ENCODE measurements at regions not wholly inside any gene's neighbourhood (a gene's known extent, or its start where the extent isn't known, plus 50 kb on each side); places are given as distances from the start of the nearest gene placed in this dataset.

- DNase-seq (ENCODE audit: low read depth, low spot score): peak; percentile 43
Measured at GRCh38 chr6:6781172-6781872, 192.8 kb downstream of the LY86 start.

GRCh38 chr6:6781873-6782227, 193.3 kb downstream of the LY86 start:
- DNase-seq (ENCODE audit: low read depth, low spot score): no peak

DNA sequence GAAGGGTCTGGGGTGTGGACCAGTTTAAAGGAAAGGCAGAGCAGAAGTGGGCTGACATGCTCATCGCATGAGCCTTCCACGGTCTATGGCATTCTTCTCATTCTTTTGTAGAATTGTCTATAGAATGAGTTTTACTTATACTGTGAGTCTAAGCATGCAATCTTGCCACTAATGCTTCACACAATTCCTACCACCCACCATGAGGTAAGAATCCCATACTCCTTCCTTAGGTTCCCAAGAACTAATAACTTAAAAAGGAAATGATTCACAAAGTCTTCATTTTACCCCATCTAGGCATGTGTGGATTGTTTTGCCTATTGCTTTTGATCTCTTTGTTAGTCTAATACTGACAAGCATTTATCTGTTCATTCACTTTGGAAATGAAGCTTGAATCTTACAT, 195.2 kb downstream of the LY86 start:
- DNase-seq (ENCODE audit: low read depth, low spot score): no peak

GRCh38 chr6:6784514-6785162, 196.1 kb downstream of the LY86 start:
- no peak for DNase-seq (ENCODE audit: low read depth, low spot score)

GRCh38 chr6:6785163-6785521, 196.6 kb downstream of the LY86 start:
- DNase-seq (ENCODE audit: low read depth, low spot score): no peak

DNA sequence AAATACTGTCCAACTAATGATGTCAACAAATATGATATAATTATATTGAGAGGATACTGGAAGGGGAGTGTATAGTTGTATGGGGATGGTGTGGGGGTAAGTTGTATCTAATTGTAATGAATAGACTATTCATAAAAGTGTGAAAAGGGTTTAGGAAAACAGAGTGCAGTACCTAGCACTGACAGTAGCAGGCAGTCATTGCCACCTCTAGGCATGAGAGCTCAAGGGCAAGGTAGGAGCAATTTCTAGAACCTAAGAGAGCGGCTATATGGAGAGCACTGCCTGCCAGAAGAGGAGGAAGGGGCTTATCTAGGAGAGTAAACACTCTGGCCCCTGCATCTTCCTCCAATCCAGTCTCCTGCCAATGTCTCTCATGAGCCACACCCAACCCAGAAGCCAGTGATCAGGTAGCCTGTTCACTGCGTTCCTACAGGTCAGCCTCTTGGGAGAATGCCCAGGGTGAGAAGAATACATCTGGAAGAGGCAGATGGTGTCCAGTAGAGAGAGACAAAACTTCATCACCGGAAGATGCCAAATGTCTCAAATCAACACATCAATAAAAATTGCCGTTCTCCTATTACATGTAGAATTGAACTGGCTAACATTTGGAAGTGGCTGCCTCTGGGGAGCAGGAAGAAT, 200.0 kb downstream of the LY86 start:
- DNase-seq (ENCODE audit: low read depth, low spot score): no peak

DNA sequence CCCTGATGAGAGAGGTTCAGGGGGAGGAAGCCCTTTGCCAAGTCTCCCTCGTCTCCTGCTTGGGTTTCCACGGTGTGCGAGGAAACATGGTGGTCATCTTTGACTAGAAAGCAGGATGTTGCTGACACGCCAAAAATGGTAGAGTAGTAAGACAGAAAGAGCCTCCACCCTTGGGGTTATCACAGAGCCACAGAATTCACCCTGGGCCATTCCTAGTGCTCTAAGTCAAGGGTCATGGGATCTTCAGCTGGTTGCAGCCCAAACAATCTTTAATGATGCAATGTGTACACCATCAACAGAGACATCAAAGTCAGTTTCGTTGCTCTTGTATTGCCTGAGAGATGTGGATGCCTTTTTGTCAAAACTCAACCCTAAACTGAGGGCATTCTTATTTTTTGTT, 201.9 kb downstream of the LY86 start:
- no peak for DNase-seq (ENCODE audit: low read depth, low spot score)

- DNase-seq (ENCODE audit: low read depth, low spot score): no peak
Measured at GRCh38 chr6:6790891-6791290, 202.4 kb downstream of the LY86 start.

GRCh38 chr6:6793388-6794250, 205.1 kb downstream of the LY86 start:
- no peak for DNase-seq (ENCODE audit: low read depth, low spot score)

GRCh38 chr6:6795393-6795792, 206.9 kb downstream of the LY86 start:
- DNase-seq (ENCODE audit: low read depth, low spot score): no peak

- DNase-seq (ENCODE audit: low read depth, low spot score): no peak
Measured at GRCh38 chr6:6796818-6797217, 208.3 kb downstream of the LY86 start.

DNA sequence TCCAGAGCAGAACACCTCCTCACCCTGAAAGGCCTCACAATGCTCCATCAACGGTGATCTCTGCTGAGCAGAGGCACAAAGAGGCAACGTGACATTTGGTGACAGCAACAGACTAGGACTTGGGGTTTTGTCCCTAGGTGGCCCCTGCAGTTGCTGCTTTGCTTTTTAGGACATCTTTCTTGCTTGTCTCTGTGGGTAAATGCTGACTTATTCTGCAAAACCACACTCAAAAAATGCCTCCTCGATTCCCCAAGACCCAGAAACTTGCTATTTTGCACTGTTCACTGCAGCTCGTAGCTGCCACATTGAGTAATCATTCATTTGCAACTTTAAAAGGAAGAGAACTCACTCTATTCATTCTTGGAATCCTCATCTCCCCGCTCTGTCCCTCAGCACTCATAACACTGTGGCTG, 209.9 kb downstream of the LY86 start:
- no peak for DNase-seq (ENCODE audit: low read depth, low spot score)

GRCh38 chr6:6801005-6801335, 212.4 kb downstream of the LY86 start:
- no peak for DNase-seq (ENCODE audit: low read depth, low spot score)

- DNase-seq (ENCODE audit: low read depth, low spot score): no peak
Measured at GRCh38 chr6:6801635-6802218, 213.2 kb downstream of the LY86 start.

DNA sequence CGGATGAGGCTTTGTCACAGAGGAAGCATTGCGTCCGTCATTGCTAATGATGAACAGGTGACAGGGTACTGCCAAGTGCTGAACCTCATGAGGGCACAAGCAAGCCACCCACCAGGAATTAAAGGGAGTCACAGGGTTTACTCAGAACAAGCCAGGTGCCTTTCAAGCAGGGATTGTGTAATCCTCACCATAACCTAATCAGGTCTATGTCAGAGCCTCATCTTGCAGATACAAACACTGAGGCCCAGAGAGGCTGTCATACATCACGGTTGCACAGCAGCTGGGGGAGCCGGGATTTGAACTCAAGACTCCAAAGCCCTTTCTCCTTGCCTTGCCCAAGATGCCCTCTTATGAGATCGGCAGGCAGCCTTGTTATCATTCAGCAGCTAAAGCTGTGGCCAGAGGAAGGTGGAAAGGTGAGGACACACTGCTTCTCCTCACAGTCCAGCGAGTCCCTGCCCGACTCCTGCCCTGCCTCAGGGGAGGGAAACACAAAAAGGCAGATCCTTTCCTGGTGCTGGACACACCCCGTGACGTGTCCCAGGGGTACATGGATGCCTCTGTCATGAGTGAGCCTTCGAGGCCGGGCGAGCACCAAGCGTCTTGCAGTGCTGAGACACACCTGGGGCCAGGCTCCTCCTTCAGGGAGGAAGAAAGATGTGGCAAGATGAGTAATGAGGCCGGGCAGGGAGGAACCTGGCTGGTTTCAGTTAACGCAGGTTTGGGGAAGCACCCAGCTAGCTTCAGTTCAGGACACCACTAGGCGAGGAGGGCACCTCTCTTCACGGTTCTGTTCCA, 214.9 kb downstream of the LY86 start:
- DNase-seq (ENCODE audit: low read depth, low spot score): no peak

DNA sequence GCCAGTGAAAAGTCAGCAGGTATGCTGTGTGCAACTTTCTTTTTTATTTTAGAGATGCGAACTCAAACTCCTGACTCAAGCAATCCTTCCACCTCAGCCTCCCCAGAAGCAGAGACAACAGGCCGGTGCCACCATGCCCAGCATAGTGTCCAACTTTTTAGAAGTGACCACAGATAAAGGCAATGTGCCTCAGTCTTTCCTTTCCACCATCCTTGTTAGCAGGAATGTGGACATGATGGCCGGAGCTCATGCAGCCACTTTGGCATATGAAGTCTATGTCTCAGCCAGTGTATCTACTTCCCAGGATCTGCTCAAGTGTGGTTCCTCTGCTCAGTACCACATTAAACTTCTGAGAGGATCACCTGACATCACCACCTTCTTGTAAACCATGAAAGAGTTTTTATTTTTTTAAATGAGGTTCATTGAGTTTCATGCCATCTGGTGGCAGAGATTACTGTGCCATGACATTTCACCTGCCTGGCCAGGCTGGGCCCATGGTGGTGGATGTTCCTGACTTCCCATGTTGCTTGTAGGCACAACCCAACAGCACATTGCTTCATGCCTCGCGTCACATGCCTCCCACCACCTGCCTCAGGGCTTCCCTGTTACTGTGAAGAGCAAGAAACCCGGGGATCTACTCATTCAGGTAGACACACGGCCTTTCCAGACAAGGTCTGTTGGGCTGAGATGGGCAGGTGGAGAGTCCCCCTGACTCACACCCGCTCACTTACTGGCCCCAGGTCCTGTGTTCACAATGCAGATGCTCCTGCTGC, 216.5 kb downstream of the LY86 start:
- no peak for DNase-seq (ENCODE audit: low read depth, low spot score)

GRCh38 chr6:6806844-6807518, 218.5 kb downstream of the LY86 start:
- no peak for DNase-seq (ENCODE audit: low read depth, low spot score)

DNA sequence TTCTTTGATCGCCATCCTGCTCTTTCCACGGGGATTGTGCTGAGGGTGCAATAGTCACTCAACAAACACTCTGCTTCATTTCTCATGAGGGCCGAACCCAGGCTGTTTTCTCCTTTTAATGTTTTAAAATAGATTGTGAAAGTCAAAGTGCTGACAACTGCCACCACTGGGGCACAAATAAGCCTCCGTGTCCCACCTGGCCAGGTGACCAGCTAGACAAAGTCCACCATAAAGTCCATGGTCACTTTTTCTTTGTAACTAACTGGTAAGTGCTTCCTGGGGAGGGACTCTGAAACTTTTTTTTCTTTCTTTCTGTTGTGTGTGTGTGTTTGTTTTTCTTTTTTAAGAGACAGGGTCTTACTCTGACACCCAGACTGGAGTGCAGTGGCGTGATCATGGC, 219.8 kb downstream of the LY86 start:
- DNase-seq (ENCODE audit: low read depth, low spot score): no peak

- DNase-seq (ENCODE audit: low read depth, low spot score): no peak
Measured at GRCh38 chr6:6808915-6809314, 220.4 kb downstream of the LY86 start.

DNA sequence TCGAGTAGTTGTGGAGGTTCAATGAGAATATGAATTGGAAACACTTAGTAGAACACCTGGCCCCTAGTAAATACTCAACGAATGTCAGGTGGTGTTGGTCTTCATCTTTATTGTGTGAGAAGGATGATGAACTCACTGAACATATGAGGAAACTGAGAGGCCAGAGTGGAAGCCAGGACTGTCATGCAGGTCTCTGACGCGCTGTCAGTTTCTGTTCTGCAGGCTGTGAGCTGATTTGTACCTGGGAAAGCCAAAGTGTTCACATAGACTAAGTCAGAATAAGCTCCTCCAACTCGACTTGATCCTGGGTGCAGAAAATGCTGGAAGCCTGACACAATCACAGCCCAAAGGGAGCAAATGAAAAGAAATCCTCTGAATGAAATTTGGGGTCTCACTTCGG, 222.2 kb downstream of the LY86 start:
- DNase-seq (ENCODE audit: low read depth, low spot score): no peak
